Calu3 (cell line): ENCODE measurements at regions not wholly inside any gene's neighbourhood (a gene's known extent, or its start where the extent isn't known, plus 50 kb on each side); places are given as distances from the start of the nearest gene placed in this dataset.
"Not testable (repeated sequence)": the region's sequence is repeated elsewhere in the genome, so short reads cannot be mapped to it uniquely, and the experiment has no call there.

Experiments
- BruUV-seq: library from RNA; stranded (reverse); fragments of 400-500 nt; replicated peaks from 2 replicates; lab custom pipeline; 2021; lab: Mats Ljungman, UMichigan
- CTCF ChIA-PET: fragments of 300-600 bp; sonication (Branson Sonifier 250); formaldehyde crosslinking; loops from one replicate; lab custom pipeline; 2022; ENCODE audit warnings: antibody characterized with exemption; lab: Charles Lee
- DNase-seq: peaks from one replicate; pipeline ENCODE4 v3.0.0; 2022
- H3K27ac Mint-ChIP-seq: one replicate; pipeline ENCODE4 v1.8.0; 2022; ENCODE audit warnings: mixed read lengths; ENCODE audit not compliant: unreplicated experiment
- H3K27me3 Mint-ChIP-seq: one replicate; pipeline ENCODE4 v1.8.0; 2022; ENCODE audit warnings: mixed read lengths; ENCODE audit not compliant: unreplicated experiment
- H3K36me3 Mint-ChIP-seq: one replicate; pipeline ENCODE4 v1.8.0; 2022; ENCODE audit warnings: mild to moderate bottlenecking, moderate library complexity, mixed read lengths; ENCODE audit not compliant: insufficient read depth, unreplicated experiment
- H3K4me1 Mint-ChIP-seq: one replicate; pipeline ENCODE4 v1.8.0; 2022; ENCODE audit warnings: mild to moderate bottlenecking, low read depth, mixed read lengths; ENCODE audit not compliant: unreplicated experiment
- H3K4me3 Mint-ChIP-seq: one replicate; pipeline ENCODE4 v1.8.0; 2022; ENCODE audit warnings: mild to moderate bottlenecking, low read depth, moderate library complexity, mixed read lengths; ENCODE audit not compliant: unreplicated experiment
- H3K9me3 Mint-ChIP-seq: one replicate; pipeline ENCODE4 v1.8.0; 2022; ENCODE audit warnings: low read depth, mixed read lengths; ENCODE audit not compliant: unreplicated experiment
- CTCF ChIP-seq: fragments of 200-600 bp; IDR thresholded peaks from one replicate; pipeline ENCODE4 v1.8.0; 2022; ENCODE audit warnings: antibody characterized with exemption; ENCODE audit not compliant: unreplicated experiment
- intact Hi-C: fragments of 100-400 bp; cut with micrococcal nuclease; formaldehyde crosslinking; loops from one replicate; pipeline ENCODE4 v1.10.0; 2022; ENCODE audit not compliant: unreplicated experiment

GRCh38 chr10:114720685-114721278, 62.7 kb upstream of the ABLIM1 start:
- CTCF ChIA-PET: no interaction called here
- DNase-seq: no peak
- Mint-ChIP-seq H3K27me3 (no peaks in the 10 kb centered on the region), H3K27ac (no peak overlapping the region), H3K36me3 (no peaks in the 10 kb centered on the region), H3K4me3 (no peak overlapping the region), H3K9me3 (no peaks in the 10 kb centered on the region), H3K4me1 (no peaks in the 10 kb centered on the region)
- intact Hi-C loops: no loop called here
- BruUV-seq: no TSS peak
- TF ChIP-seq CTCF: no peak

- H3K4me3 Mint-ChIP-seq, H3K27me3 Mint-ChIP-seq, intact Hi-C loops, H3K27ac Mint-ChIP-seq, DNase-seq, H3K36me3 Mint-ChIP-seq, CTCF ChIA-PET, H3K9me3 Mint-ChIP-seq, BruUV-seq: not testable (repeated sequence)
- H3K4me1 Mint-ChIP-seq: peaks cover 13% of the 10 kb centered on the region
Observed at GRCh38 chr10:114722136-114722535, 64.1 kb upstream of the ABLIM1 start.

GRCh38 chr10:114723361-114723760, 65.3 kb upstream of the ABLIM1 start:
- intact Hi-C loops: no loop called here
- Mint-ChIP-seq H3K4me1 (peaks cover 14% of the 10 kb centered on the region), H3K27me3 (no peaks in the 10 kb centered on the region), H3K4me3 (no peak overlapping the region), H3K9me3 (no peaks in the 10 kb centered on the region), H3K27ac (no peak overlapping the region), H3K36me3 (no peaks in the 10 kb centered on the region)
- no TSS peak for BruUV-seq
- DNase-seq: no peak
- CTCF ChIA-PET: no interaction called here
- TF ChIP-seq CTCF: no peak

GRCh38 chr10:114723991-114724715, 66.1 kb upstream of the ABLIM1 start:
- H3K4me3 Mint-ChIP-seq: no peak overlapping the region
- CTCF ChIA-PET: no interaction called here
- no peak for DNase-seq
- TF ChIP-seq CTCF: no peak
- no TSS peak for BruUV-seq
- H3K36me3 Mint-ChIP-seq: no peaks in the 10 kb centered on the region
- H3K9me3 Mint-ChIP-seq: no peaks in the 10 kb centered on the region
- H3K27me3 Mint-ChIP-seq: no peaks in the 10 kb centered on the region
- no peak overlapping the region for H3K27ac Mint-ChIP-seq
- H3K4me1 Mint-ChIP-seq: peaks cover 14% of the 10 kb centered on the region
- intact Hi-C loops: no loop called here

- CTCF ChIA-PET: no interaction called here
- H3K36me3 Mint-ChIP-seq: no peaks in the 10 kb centered on the region
- no peaks in the 10 kb centered on the region for H3K9me3 Mint-ChIP-seq
- no peaks in the 10 kb centered on the region for H3K27me3 Mint-ChIP-seq
- no TSS peak for BruUV-seq
- H3K4me1 Mint-ChIP-seq: peaks cover 14% of the 10 kb centered on the region
- TF ChIP-seq CTCF: no peak
- no peak overlapping the region for H3K27ac Mint-ChIP-seq
- no peak for DNase-seq
- intact Hi-C loops: loop anchor here (5.0 kb wide), 1 partner anchor 43 kb away; no protein-coding TSS in a partner anchor
- H3K4me3 Mint-ChIP-seq: no peak overlapping the region
Observed at GRCh38 chr10:114724716-114725106, 66.6 kb upstream of the ABLIM1 start.
